ENCODE measurements at regions not wholly inside any gene's neighbourhood (a gene's known extent, or its start where the extent isn't known, plus 50 kb on each side); places are given as distances from the start of the nearest gene placed in this dataset.

GRCh38 chr19:30074741-30075715, 133.0 kb downstream of the URI1 start:
- TF ChIP-seq, protein P1, sequence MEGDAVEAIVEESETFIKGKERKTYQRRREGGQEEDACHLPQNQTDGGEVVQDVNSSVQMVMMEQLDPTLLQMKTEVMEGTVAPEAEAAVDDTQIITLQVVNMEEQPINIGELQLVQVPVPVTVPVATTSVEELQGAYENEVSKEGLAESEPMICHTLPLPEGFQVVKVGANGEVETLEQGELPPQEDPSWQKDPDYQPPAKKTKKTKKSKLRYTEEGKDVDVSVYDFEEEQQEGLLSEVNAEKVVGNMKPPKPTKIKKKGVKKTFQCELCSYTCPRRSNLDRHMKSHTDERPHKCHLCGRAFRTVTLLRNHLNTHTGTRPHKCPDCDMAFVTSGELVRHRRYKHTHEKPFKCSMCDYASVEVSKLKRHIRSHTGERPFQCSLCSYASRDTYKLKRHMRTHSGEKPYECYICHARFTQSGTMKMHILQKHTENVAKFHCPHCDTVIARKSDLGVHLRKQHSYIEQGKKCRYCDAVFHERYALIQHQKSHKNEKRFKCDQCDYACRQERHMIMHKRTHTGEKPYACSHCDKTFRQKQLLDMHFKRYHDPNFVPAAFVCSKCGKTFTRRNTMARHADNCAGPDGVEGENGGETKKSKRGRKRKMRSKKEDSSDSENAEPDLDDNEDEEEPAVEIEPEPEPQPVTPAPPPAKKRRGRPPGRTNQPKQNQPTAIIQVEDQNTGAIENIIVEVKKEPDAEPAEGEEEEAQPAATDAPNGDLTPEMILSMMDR (IDR thresholded peaks at IDR 0.05), result no peak
- TF ChIP-seq EZH2 (IDR thresholded peaks at IDR 0.05; ENCODE audit: borderline replicate concordance, insufficient read depth, low read depth, low read length, poor library complexity, severe bottlenecking), result no peak
